ENCODE measurements at regions not wholly inside any gene's neighbourhood (a gene's known extent, or its start where the extent isn't known, plus 50 kb on each side); places are given as distances from the start of the nearest gene placed in this dataset.

- no peak for TF ChIP-seq YY1 (IDR thresholded peaks at IDR 0.05; ENCODE audit: extremely low read depth, insufficient replicate concordance, low read depth, low read length)
- TF ChIP-seq CEBPB (IDR thresholded peaks at IDR 0.05; ENCODE audit: low read depth) = no peak
- no peak for TF ChIP-seq POLR2AphosphoS5 (IDR thresholded peaks at IDR 0.05; ENCODE audit: low read depth, low read length)
- no peak for TF ChIP-seq SIN3A (IDR thresholded peaks at IDR 0.05; ENCODE audit: low read depth)
- no peak for TF ChIP-seq CTCF (IDR thresholded peaks at IDR 0.05 in 2 of 3, conservative IDR thresholded peaks at IDR 0.05 in 1 of 3; ENCODE audit: borderline replicate concordance in 1 of 3, insufficient read depth in 1 of 3, low read depth in 2 of 3, low read length in 2 of 3)
- no peak for TF ChIP-seq REST (IDR thresholded peaks at IDR 0.05; ENCODE audit: low read depth)
- no peak for TF ChIP-seq POLR2A (IDR thresholded peaks at IDR 0.05; ENCODE audit: borderline replicate concordance, extremely low read depth, insufficient read depth, insufficient read length)
- TF ChIP-seq EZH2 (IDR thresholded peaks at IDR 0.05) = no peak
- no peak for TF ChIP-seq EGR1 (IDR thresholded peaks at IDR 0.05; ENCODE audit: low read depth)
- no peak for TF ChIP-seq EZH2phosphoT487 (IDR thresholded peaks at IDR 0.05; ENCODE audit: borderline replicate concordance)
- no peak for TF ChIP-seq SRF (IDR thresholded peaks at IDR 0.05; ENCODE audit: low read depth)
- TF ChIP-seq ZNF274 (IDR thresholded peaks at IDR 0.05; ENCODE audit: low read depth, low read length) = no peak
- TF ChIP-seq RAD21 (IDR thresholded peaks at IDR 0.05; ENCODE audit: low read depth) = no peak
Observed at GRCh38 chr18:54762386-54762785, 65.9 kb upstream of the RAB27B start.

All from HCT116 (cell line).